ENCODE measurements at regions not wholly inside any gene's neighbourhood (a gene's known extent, or its start where the extent isn't known, plus 50 kb on each side); places are given as distances from the start of the nearest gene placed in this dataset.

- no peak for DNase-seq (ENCODE audit: low read depth in 2 of 2)
Measured at GRCh38 chr9:113646946-113647914, 183.7 kb downstream of the RGS3 start.

- no peak for DNase-seq (ENCODE audit: low read depth in 2 of 2)
Measured at GRCh38 chr9:113648048-113648447, 184.5 kb downstream of the RGS3 start.

DNA sequence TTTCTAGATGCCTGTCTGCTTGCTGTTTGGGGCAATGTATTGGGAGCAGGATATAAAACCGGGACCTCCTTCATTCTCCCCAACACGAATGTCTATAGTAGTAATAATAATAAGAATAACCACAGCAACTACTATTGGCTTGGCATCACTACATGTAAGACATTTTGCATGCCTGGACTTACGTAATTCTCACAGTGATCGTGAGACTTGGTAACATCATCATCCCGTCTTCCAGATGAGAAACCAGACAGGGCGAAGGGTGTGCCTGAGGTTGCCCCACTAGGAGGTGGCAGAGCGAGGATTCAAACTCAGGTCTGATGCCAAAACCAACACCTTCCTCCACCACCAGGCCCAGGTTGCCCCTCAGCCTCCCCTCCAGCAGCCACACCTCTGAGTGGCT lies 185.1 kb downstream of the RGS3 start:
- no peak for DNase-seq (ENCODE audit: low read depth in 2 of 2)

DNA sequence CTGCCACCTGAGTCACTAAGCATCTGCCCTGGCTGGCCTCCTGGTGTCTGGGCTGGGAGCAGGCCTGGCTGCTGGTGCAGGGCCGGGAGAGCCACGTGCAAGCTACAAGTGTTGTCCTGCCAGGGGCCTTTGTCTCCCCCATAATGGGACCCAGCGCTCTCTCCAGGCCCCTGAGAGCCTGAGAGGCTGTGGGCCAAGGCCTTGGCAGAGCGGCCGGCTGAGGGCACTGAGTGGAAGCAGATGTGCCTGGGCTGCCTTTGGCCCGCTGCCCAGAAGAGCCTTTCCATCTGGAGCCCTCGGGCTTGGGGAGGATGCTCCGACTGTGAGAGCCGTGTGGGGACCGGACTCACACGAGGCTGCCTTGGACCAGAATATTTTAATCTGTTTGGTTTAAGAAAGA lies 185.5 kb downstream of the RGS3 start:
- DNase-seq (ENCODE audit: low read depth in 2 of 2) = no peak

- DNase-seq (ENCODE audit: low read depth in 2 of 2) = no peak
Measured at GRCh38 chr9:113649855-113650206, 186.3 kb downstream of the RGS3 start.

DNA sequence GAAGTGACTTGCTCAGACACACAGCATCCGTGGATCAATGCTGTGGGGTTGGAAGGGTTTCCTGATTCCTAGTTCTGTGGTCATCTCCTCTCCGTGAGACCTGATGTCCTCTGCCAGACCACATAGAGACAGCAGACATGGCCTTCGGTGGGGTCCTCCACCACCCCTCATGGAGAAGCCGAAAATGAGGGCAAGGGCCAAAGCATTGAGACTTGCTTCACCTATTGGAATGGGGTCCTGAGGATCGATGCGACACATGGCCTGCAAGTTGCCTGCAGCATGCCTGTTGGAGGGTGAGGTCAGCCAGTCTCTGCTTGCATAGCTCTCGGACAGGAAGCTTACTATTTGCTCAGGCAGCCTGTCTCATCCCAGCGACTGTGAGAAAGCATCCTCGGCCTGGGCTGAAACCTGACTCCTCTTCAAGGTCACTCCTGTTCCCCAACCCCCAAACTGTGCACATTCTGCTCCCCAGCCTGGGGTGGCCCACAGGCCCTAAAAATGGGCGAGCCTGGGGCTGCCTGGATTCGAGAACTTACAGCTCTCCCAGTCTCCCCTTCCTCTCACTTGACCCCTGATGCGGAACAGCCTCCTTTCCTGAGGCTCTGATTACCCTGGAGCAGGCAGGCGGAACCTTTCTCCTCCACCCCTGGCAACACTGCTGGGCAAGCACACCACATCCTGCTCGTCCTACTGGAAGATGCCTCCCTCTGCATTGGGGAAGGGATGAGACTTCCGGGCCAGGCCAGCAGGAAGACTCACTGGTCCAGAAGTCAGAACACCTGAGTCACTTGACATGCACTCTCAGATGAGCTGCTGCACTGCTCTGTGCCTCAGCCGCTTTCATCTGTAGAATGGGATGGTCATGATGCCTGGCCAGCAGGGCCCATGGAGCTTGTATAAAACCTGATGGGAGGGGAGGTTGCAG lies 186.9 kb downstream of the RGS3 start:
- DNase-seq (ENCODE audit: low read depth in 2 of 2) = no peak

- no peak for DNase-seq (ENCODE audit: low read depth in 2 of 2)
Measured at GRCh38 chr9:113651896-113652295, 188.4 kb downstream of the RGS3 start.

DNA sequence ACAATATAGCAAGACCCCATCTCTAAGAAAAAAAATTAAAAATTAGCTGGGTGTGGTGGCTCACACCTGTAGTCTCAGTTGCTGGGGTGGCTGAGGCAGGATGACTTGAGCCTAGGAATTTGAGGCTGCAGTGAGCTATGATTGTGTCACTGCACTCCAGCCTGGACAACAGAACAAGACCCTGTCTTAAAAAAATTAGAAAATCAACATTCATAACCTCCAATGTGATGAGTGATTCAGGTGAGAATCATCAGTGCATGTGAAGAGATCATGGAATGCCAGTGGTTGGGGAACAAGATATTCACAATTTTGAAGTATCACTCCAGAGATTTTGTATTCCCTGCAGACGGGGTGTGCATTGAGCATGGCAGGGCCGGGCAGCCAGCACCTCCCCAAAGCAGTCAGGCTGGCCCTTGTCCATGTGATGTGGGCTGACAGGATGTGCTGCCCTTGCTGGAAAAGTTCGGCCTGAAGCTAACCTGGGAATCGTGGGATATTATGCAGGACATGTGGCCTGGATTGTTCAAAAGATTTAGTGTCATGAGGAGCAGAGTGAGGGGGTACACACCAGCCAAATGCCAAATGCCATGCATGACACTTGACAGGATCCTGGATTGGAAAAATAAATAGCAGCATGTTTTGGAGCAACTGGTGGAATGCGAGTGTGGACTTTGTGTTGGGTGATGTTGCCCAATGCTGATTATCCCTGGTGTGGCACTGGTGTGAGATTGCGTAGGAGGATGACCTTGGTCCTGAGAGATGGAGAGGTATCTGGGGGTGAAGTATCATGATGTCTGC lies 189.0 kb downstream of the RGS3 start:
- DNase-seq (ENCODE audit: low read depth in 2 of 2) = no peak

GRCh38 chr9:113653746-113654604 lies 190.4 kb downstream of the RGS3 start:
- no peak for DNase-seq (ENCODE audit: low read depth in 2 of 2)

DNA sequence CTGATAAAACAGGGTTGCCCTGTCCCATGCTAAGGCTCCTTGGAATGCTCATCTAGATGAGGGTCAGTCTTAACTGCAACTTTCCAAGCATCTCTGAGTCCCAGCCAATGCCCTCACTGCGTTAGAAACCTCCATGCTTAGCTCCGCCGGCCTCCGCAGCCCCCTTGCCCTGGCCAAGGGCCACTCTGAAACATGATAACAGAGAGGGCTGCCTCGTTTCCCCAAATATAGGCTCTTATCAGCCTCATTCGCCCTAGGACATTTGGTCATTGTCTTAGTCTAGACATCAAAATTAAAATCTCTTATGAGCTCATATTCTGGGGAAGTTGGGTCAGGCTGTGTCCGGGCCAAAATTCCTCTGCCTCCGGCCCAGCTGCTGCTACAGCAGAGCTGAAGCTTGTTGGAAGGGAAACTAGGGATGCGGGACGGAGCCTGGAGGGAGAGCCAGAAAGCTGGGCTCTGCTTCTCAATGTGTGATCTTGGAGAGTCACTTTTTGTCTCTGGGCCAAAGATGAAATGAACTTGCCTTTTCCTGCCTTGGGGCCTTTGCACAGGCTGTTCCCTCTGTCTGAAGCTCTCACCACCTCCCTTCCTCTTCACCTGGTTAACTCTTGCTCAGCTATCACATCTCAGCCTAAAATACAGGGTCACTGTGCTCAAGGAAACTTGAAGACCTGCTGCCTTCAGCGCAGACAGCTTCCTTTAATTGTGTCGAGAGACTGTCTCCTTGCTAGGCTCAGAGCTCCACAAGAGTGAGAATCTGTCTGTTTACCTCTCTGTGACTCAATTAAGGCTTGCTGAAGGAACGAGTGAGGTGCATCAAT lies 191.3 kb downstream of the RGS3 start:
- DNase-seq (ENCODE audit: low read depth in 2 of 2) = no peak

GRCh38 chr9:113656771-113657670 lies 193.5 kb downstream of the RGS3 start:
- no peak for DNase-seq (ENCODE audit: low read depth in 2 of 2)

GRCh38 chr9:113657765-113658544 lies 194.4 kb downstream of the RGS3 start:
- peak; percentile 53 to 55 for DNase-seq (ENCODE audit: low read depth in 2 of 2)

DNA sequence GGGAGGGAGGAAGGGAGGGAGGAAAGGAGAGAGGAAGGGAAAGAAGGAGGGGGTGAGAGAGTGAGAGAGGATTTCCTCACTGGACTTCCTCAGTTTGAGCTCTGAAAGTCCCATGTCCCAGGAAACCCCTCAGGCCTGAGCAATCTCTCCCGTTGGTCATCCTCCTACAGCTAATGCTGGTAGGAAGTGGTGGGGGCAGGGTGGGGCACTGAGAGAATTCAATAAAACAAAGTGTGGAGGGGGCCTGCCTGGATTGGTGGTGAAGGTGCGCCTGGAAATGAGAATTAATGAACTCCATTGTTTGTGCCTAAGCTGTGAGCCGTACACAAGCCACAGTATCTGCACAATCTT lies 195.0 kb downstream of the RGS3 start:
- no peak for DNase-seq (ENCODE audit: low read depth in 2 of 2)

GRCh38 chr9:113659039-113659438 lies 195.5 kb downstream of the RGS3 start:
- no peak for DNase-seq (ENCODE audit: low read depth in 2 of 2)

DNA sequence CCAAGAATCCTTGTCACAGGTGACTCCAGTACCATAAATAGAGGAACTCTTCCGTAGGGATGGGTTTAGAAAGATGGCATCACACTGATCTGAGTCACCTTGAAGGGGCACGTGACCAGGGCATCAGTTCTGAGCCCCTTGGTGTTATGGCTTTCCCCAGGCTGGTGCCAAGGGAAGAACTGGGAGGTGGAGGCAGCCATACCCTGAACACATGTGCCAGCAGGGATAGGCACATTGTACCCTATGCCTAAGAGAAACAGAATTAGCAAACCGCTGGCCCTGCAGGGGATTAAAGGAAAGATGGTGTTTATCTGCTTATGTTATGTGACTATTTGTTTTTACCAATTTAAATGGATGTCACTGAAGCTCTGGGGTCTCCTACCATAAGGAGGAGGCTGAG lies 196.2 kb downstream of the RGS3 start:
- no peak for DNase-seq (ENCODE audit: low read depth in 2 of 2)

DNA sequence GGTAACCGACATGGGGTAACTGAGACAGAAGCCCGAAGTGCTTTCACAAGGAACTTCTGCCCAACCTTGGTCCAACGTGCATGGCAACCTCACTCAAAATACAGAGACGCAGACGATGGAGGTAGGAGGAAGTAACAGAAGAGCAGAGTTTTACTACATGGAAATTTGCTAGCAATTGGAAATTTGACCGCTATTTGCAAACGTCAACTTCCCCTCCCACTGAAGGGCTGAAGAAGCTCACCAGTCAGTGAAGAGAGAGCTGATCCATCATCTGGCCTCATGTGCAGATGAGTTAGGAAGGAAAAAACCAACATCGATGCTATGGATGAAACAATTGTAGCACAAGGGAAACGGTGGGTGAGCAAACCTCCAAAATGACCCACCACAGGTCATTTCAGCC lies 196.7 kb downstream of the RGS3 start:
- no peak for DNase-seq (ENCODE audit: low read depth in 2 of 2)

- no peak for DNase-seq (ENCODE audit: low read depth in 2 of 2)
Measured at GRCh38 chr9:113661074-113661473, 197.5 kb downstream of the RGS3 start.

GRCh38 chr9:113664181-113664875 lies 200.8 kb downstream of the RGS3 start:
- no peak for DNase-seq (ENCODE audit: low read depth in 2 of 2)

Data from activated CD8-positive, alpha-beta memory T cell treated with anti-CD3 and anti-CD28 coated beads for 4 hours (primary cell).